Lung (tissue), 11 donors: ENCODE measurements at regions not wholly inside any gene's neighbourhood (a gene's known extent, or its start where the extent isn't known, plus 50 kb on each side); places are given as distances from the start of the nearest gene placed in this dataset.

Experiments
- ATAC-seq: fragments of 200-7000 bp; cut with Tn5 transposase; one replicate; pipeline ENCODE4 v1.9.1; 2020; ENCODE audit warnings: moderate number of reproducible peaks; ENCODE audit not compliant: insufficient read depth, low FRiP score
- DNase-seq, 3 donors: peaks; one replicate each; pipeline ENCODE4 v3.0.0-alpha.2; 2013 to 2017
- H3K27ac ChIP-seq, 2 donors: one replicate each; pipeline ENCODE4 v1.5.1; 2013; ENCODE audit warnings: mild to moderate bottlenecking in 2 of 2, moderate library complexity in 2 of 2, control low read depth in 1 of 2, inconsistent platforms in 1 of 2, low read depth in 1 of 2, low read length in 1 of 2
- H3K27me3 ChIP-seq, 3 donors: one replicate each; pipeline ENCODE4 v1.5.1; 2013; ENCODE audit warnings: low read length in 2 of 3; ENCODE audit not compliant: control insufficient read depth in 3 of 3, insufficient read depth in 3 of 3
- H3K36me3 ChIP-seq, 4 donors: one replicate each; pipeline ENCODE4 v1.5.1; 2013; ENCODE audit warnings: low read length in 4 of 4, mild to moderate bottlenecking in 1 of 4, moderate library complexity in 1 of 4; ENCODE audit not compliant: control insufficient read depth in 4 of 4, insufficient read depth in 4 of 4
- H3K4me1 ChIP-seq, 5 donors: one replicate each; pipeline ENCODE4 v1.5.1; 2013; ENCODE audit warnings: low read length in 5 of 5, mild to moderate bottlenecking in 2 of 5, moderate library complexity in 1 of 5; ENCODE audit not compliant: control insufficient read depth in 5 of 5, insufficient read depth in 5 of 5
- H3K4me3 ChIP-seq: one replicate; pipeline ENCODE4 v1.5.1; 2013; ENCODE audit warnings: mild to moderate bottlenecking, control low read depth, moderate library complexity
- H3K9ac ChIP-seq, 2 donors: one replicate each; pipeline ENCODE4 v1.5.1; 2013; ENCODE audit warnings: low read length in 2 of 2, control low read depth in 1 of 2; ENCODE audit not compliant: insufficient read depth in 1 of 2
- H3K9me3 ChIP-seq, 4 donors: one replicate each; pipeline ENCODE4 v1.5.1; 2013; ENCODE audit warnings: low read length in 3 of 4, mild to moderate bottlenecking in 1 of 4, moderate library complexity in 1 of 4; ENCODE audit not compliant: control insufficient read depth in 4 of 4, insufficient read depth in 3 of 4
- CTCF ChIP-seq: IDR thresholded peaks from 2 replicates; pipeline ENCODE4 v1.5.1; 2012; ENCODE audit warnings: mild to moderate bottlenecking; ENCODE audit errors: control extremely low read depth, extremely low read depth
- WGBS, 2 donors: extraction: QIAGEN DNeasy Blood & Tissue Kit; methylation state at CpG; one replicate each; pipeline ENCODE4 v1.1.7; 2013; 5-methylcytosine and 5-hydroxymethylcytosine counted together
- donor health status: control.
- donor health status: control.
- donor health status: Bipolar disorder and iron deficiency.
- donor health status: healthy.
- donor health status: DM: yes; HTN: yes; CAD: no.

- Histone ChIP-seq H3K27me3 (no peaks in the 10 kb centered on the region), H3K9me3 (peaks cover 0 to 4% (median under 1%) of the 10 kb centered on the region in 4 donors), H3K36me3 (no peaks in the 10 kb centered on the region), H3K27ac (no peak overlapping the region), H3K4me3 (no peak overlapping the region), H3K4me1 (no peaks in the 10 kb centered on the region), H3K9ac (no peak overlapping the region)
- TF ChIP-seq CTCF, result no peak
- DNase-seq (no peak), ATAC-seq (no peak)
- 94 to 99% methylated on average over 2 of the region's 2 CpGs for WGBS, 2 donors
Measured at GRCh38 chr6:3618642-3619041, 132.9 kb downstream of the PXDC1 start.

GRCh38 chr6:3617681-3618311 is 133.7 kb downstream of the PXDC1 start:
- H3K9ac ChIP-seq, result no peak overlapping the region
- H3K27ac ChIP-seq, result no peak overlapping the region
- no peak for DNase-seq
- no peak for TF ChIP-seq CTCF
- WGBS, 2 donors, result 92 to 97% methylated on average over 29 of the region's 29 CpGs
- no peaks in the 10 kb centered on the region for H3K4me1 ChIP-seq
- no peaks in the 10 kb centered on the region for H3K27me3 ChIP-seq
- H3K36me3 ChIP-seq, result no peaks in the 10 kb centered on the region
- no peak for ATAC-seq
- peaks cover 0 to 2% (median under 1%) of the 10 kb centered on the region in 4 donors for H3K9me3 ChIP-seq
- no peak overlapping the region for H3K4me3 ChIP-seq

GRCh38 chr6:3617192-3617631 is 134.3 kb downstream of the PXDC1 start:
- no peak for ATAC-seq
- TF ChIP-seq CTCF, result no peak
- WGBS, 2 donors, result 81 to 85% methylated on average over 7 of the region's 7 CpGs

More at GRCh38 chr6:3617192-3617631, 134.3 kb downstream of the PXDC1 start:
- Histone ChIP-seq H3K4me1 (no peaks in the 10 kb centered on the region), H3K4me3 (no peak overlapping the region), H3K27me3 (no peaks in the 10 kb centered on the region), H3K36me3 (no peaks in the 10 kb centered on the region), H3K9ac (no peak overlapping the region), H3K27ac (no peak overlapping the region), H3K9me3 (peaks cover 0 to 2% (median under 1%) of the 10 kb centered on the region in 4 donors)
- no peak for DNase-seq
